HG03354 (cell line): ENCODE measurements at regions not wholly inside any gene's neighbourhood (a gene's known extent, or its start where the extent isn't known, plus 50 kb on each side); places are given as distances from the start of the nearest gene placed in this dataset.
"Not testable (repeated sequence)": the region's sequence is repeated elsewhere in the genome, so short reads cannot be mapped to it uniquely, and the experiment has no call there.

Experiments
- ATAC-seq: cut with Tn5 transposase; IDR thresholded peaks from one replicate; pipeline ENCODE4 v1.9.1; 2021; ENCODE audit warnings: mild to moderate bottlenecking; ENCODE audit not compliant: unreplicated experiment, poor library complexity, severe bottlenecking

GRCh38 chr14:105899071-105899641, 372.8 kb downstream of the TMEM121 start:
- no peak for ATAC-seq

GRCh38 chr14:105899657-105900397, 373.4 kb downstream of the TMEM121 start:
- ATAC-seq: no peak

GRCh38 chr14:105900398-105901160, 374.2 kb downstream of the TMEM121 start:
- ATAC-seq: no peak

- ATAC-seq: no peak
Observed at GRCh38 chr14:105901226-105901625, 374.8 kb downstream of the TMEM121 start.

- no peak for ATAC-seq
Observed at GRCh38 chr14:105902131-105902898, 375.9 kb downstream of the TMEM121 start.

DNA sequence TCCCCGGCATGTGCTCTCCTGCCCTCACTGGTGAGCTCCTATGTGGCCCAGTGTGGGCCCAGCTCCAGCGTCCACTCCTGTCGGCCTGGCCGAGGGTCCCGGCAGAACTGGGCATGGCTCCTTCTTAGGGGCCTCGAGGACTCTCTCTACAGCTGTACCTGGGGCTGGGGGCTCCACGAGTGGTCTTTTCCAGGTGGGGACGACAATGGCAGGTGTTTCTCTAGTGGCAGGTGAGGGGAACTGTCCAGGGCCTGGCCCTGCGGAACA, 376.4 kb downstream of the TMEM121 start:
- ATAC-seq: not testable (repeated sequence)

GRCh38 chr14:105903971-105904370, 377.6 kb downstream of the TMEM121 start:
- no peak for ATAC-seq

DNA sequence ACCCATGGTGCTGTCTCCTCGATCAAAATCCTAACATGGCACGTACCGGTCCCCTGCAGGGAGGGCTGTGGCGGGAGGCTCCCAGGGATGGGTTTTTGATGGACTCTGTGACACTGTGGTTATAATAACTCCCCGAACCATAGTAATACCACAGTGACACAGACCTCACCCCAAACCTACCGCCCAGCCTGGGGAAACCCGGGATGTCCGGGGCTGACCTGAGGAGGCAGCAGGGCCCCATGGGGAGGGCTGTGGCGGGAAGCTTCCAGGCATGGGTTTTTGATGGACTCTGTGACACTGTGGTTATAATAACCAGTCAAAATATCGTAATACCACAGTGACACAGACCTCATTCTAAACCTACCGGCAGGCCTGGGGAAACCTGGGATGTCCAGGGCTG, 378.0 kb downstream of the TMEM121 start:
- no peak for ATAC-seq

DNA sequence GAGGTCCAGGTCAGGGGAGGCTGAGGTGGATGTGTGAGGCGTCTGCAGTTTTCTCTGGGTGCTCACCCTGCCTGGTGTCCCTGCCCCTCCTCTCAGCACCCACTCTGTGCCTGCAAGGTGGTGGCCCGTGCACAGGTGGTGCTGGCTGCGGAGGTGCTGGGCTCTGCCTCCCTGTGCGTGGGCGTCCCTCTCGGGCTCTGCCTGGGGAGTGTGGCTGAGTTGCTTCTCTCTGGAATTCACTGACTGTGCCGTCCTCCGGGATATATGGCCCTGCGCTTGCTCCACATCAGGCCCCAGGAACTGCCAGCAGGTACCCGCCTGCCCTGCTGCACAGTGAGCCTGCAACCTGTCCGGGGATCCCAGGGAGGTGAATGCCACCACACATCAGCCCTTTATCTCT, 379.1 kb downstream of the TMEM121 start:
- ATAC-seq: no peak

GRCh38 chr14:105907276-105907675, 380.9 kb downstream of the TMEM121 start:
- no peak for ATAC-seq

DNA sequence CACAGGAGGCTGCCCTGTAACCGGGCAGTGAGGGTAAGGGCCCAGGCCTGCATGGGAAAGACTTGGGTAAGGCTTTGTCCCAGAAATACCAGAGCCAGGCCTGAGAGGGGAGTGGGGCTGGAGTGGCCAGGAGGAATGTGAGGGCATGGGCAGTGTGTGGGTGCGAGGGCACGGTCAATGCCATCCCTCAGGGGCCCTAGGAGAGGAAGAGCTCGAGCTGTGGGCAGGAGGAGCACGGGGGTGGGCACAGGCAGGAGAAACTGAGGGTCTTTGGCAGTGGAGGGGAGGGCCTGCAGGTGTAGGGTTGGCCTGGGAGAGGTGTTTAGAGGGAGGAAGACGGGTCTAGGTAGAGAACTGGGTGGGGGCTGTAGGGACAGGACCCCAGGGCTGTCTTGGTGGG, 381.6 kb downstream of the TMEM121 start:
- no peak for ATAC-seq

DNA sequence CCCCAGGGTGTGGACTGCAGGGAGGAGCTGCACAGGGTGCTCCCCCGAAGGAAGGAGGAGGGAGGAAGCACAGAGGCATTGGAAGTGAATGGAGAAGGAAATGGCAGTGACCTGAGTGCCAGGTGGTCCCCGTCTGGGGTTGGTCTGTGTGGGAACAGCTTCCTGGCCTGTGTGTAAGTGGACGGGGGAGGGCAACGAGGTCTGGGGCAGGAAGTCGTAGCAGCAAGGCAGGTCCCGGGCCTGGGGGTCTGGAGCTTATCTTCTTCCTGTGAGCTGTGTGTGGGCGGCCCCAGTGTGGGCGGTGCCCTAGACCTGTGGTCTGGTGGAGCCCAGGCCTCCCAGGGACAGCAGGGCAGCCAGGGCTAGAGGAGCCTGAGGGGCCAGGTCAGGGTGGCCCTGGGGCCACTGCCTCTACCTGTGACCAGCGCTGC, 382.1 kb downstream of the TMEM121 start:
- no peak for ATAC-seq

DNA sequence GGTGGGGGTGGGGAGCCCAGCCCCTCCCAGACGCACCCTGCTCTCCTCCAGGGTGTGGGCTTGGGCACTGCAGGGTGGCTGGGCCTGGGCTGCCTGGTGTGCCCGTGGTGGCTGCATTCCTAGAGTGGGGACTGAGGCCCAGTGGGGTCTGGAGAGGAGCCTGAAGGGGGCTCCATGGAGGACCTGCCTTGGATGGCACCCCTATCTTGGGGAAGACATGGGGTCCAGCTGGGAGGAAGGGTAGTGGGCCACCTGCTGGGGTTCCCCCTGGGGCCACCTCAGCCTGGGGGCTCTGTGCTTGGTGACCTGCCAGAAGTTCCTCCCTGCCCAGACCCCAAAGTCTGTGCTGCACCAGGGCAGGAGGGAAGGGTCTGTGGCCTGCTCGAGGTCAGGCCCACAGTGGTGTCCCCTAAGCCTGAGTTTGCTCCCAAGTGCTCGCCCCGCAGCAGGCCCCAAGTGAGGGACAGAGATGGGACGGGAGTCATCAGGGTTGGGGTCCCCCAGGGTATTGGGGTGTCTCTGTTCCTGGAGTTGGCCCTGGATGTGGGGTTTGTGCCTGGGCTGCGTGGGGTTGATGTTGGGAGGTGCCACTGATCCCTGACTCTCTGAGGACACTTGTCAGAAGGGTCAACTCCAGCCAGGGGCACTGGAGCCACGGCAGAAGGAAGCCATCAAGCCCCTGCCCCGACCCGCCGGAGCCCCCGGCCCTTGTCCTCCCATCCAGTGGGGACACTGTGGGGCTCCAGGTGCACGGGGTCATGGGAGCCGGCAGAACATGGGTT, 382.9 kb downstream of the TMEM121 start:
- no peak for ATAC-seq

GRCh38 chr14:105909828-105910120, 383.4 kb downstream of the TMEM121 start:
- ATAC-seq: not testable (repeated sequence)

GRCh38 chr14:105910426-105910825, 384.0 kb downstream of the TMEM121 start:
- no peak for ATAC-seq

- ATAC-seq: no peak
Observed at GRCh38 chr14:105911006-105911847, 384.8 kb downstream of the TMEM121 start.

GRCh38 chr14:105911848-105912292, 385.5 kb downstream of the TMEM121 start:
- not testable (repeated sequence) for ATAC-seq

DNA sequence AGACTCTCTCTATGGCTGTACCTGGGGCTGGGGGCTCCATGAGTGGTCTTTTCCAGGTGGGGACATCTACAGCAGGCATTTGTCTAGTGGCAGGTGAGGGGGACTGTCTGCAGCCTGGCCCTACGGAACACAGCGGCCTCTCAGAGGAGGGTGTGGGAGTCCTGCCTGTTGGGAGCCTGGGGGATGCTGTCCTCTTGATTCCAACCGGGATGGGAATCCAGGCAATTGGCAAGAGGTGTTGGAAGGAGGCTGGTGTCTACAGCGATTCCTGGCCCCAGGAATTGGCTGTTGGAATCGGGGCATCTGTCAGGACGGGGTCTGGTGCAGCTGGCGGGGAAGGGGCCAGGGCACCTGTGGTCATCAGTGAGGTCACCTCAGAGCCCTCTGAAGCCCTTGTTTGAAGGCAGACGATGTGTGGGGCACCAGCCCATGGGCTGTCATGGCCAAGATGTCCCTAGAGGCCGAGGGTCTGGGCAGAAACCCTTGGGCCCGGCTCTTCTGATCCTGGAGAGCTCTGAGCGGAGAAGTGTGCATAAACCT, 386.3 kb downstream of the TMEM121 start:
- ATAC-seq: no peak

DNA sequence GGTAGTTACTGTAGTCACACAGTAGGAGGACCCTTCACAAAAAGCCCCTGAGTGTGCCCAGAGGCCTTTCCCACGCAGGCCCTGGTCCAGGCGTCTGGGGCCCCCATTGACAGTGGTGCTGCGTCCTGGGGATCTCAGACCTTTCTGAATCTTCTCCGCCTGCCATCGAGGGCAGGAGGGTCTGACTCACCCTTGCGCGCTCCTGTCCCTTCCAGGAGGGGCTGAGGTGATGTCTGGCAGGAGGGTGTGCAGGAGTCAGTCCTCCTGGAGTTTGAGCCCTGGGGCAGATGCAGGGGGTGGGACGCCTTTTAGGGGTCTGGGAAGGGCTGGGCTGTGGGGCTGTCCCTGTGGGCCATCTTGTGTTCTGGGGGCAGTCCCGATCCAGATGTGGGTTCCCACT, 386.8 kb downstream of the TMEM121 start:
- ATAC-seq: no peak
